ENCODE measurements at regions not wholly inside any gene's neighbourhood (a gene's known extent, or its start where the extent isn't known, plus 50 kb on each side); places are given as distances from the start of the nearest gene placed in this dataset.

- no peaks in the 10 kb centered on the region for H3K36me3 ChIP-seq (ENCODE audit: insufficient read depth, low read length)
- DNase-seq (ENCODE audit: low read depth, low spot score) = no peak
- H3K27ac ChIP-seq = no peak overlapping the region
- no peak for TF ChIP-seq FOXP2 (optimal IDR thresholded peaks at IDR 0.05; ENCODE audit: control extremely low read depth, extremely low read length, insufficient read depth)
- TF ChIP-seq POLR2AphosphoS5 (IDR thresholded peaks at IDR 0.05; ENCODE audit: borderline replicate concordance, low read depth, low read length) = no peak
- no peak for TF ChIP-seq EZH2 (IDR thresholded peaks at IDR 0.05)
- H3K4me3 ChIP-seq = no peak overlapping the region
- H3K9ac ChIP-seq (ENCODE audit: insufficient read length) = no peak overlapping the region
- H3K9me3 ChIP-seq (ENCODE audit: low read depth, low read length) = no peaks in the 10 kb centered on the region
These were observed 186.3 kb upstream of the ADCY2 start for GRCh38 chr5:7209658-7210057.

GRCh38 chr5:7210549-7210948 is 185.4 kb upstream of the ADCY2 start:
- Histone ChIP-seq H3K27ac (no peak overlapping the region), H3K9ac (ENCODE audit: insufficient read length) (no peak overlapping the region), H3K4me3 (no peak overlapping the region), H3K36me3 (ENCODE audit: insufficient read depth, low read length) (no peaks in the 10 kb centered on the region), H3K9me3 (ENCODE audit: low read depth, low read length) (no peaks in the 10 kb centered on the region)
- TF ChIP-seq EZH2 (IDR thresholded peaks at IDR 0.05) = no peak
- TF ChIP-seq POLR2AphosphoS5 (IDR thresholded peaks at IDR 0.05; ENCODE audit: borderline replicate concordance, low read depth, low read length) = no peak
- TF ChIP-seq FOXP2 (optimal IDR thresholded peaks at IDR 0.05; ENCODE audit: control extremely low read depth, extremely low read length, insufficient read depth) = no peak
- no peak for DNase-seq (ENCODE audit: low read depth, low spot score)

GRCh38 chr5:7213525-7213924 is 182.4 kb upstream of the ADCY2 start:
- H3K9me3 ChIP-seq (ENCODE audit: low read depth, low read length) = no peaks in the 10 kb centered on the region
- no peaks in the 10 kb centered on the region for H3K36me3 ChIP-seq (ENCODE audit: insufficient read depth, low read length)
- H3K27ac ChIP-seq = no peak overlapping the region
- no peak for DNase-seq (ENCODE audit: low read depth, low spot score)
- TF ChIP-seq POLR2AphosphoS5 (IDR thresholded peaks at IDR 0.05; ENCODE audit: borderline replicate concordance, low read depth, low read length) (no peak), EZH2 (IDR thresholded peaks at IDR 0.05) (no peak), FOXP2 (optimal IDR thresholded peaks at IDR 0.05; ENCODE audit: control extremely low read depth, extremely low read length, insufficient read depth) (no peak)
- H3K4me3 ChIP-seq = no peak overlapping the region
- no peak overlapping the region for H3K9ac ChIP-seq (ENCODE audit: insufficient read length)

GRCh38 chr5:7214906-7215416 is 181.0 kb upstream of the ADCY2 start:
- Histone ChIP-seq H3K9ac (ENCODE audit: insufficient read length) (no peak overlapping the region), H3K27ac (no peak overlapping the region), H3K9me3 (ENCODE audit: low read depth, low read length) (no peaks in the 10 kb centered on the region), H3K4me3 (no peak overlapping the region), H3K36me3 (ENCODE audit: insufficient read depth, low read length) (no peaks in the 10 kb centered on the region)
- no peak for DNase-seq (ENCODE audit: low read depth, low spot score)
- TF ChIP-seq POLR2AphosphoS5 (IDR thresholded peaks at IDR 0.05; ENCODE audit: borderline replicate concordance, low read depth, low read length) (no peak), EZH2 (IDR thresholded peaks at IDR 0.05) (no peak), FOXP2 (optimal IDR thresholded peaks at IDR 0.05; ENCODE audit: control extremely low read depth, extremely low read length, insufficient read depth) (no peak)

GRCh38 chr5:7218141-7218540 is 177.8 kb upstream of the ADCY2 start:
- DNase-seq (ENCODE audit: low read depth, low spot score) = no peak
- Histone ChIP-seq H3K4me3 (no peak overlapping the region), H3K9ac (ENCODE audit: insufficient read length) (no peak overlapping the region), H3K27ac (no peak overlapping the region), H3K36me3 (ENCODE audit: insufficient read depth, low read length) (no peaks in the 10 kb centered on the region), H3K9me3 (ENCODE audit: low read depth, low read length) (no peaks in the 10 kb centered on the region)
- no peak for TF ChIP-seq POLR2AphosphoS5 (IDR thresholded peaks at IDR 0.05; ENCODE audit: borderline replicate concordance, low read depth, low read length)
- TF ChIP-seq FOXP2 (optimal IDR thresholded peaks at IDR 0.05; ENCODE audit: control extremely low read depth, extremely low read length, insufficient read depth) = no peak
- no peak for TF ChIP-seq EZH2 (IDR thresholded peaks at IDR 0.05)

GRCh38 chr5:7220156-7220555 is 175.8 kb upstream of the ADCY2 start:
- H3K9me3 ChIP-seq (ENCODE audit: low read depth, low read length) = no peaks in the 10 kb centered on the region
- DNase-seq (ENCODE audit: low read depth, low spot score) = no peak
- H3K36me3 ChIP-seq (ENCODE audit: insufficient read depth, low read length) = no peaks in the 10 kb centered on the region
- no peak overlapping the region for H3K4me3 ChIP-seq
- H3K9ac ChIP-seq (ENCODE audit: insufficient read length) = no peak overlapping the region
- TF ChIP-seq EZH2 (IDR thresholded peaks at IDR 0.05) = no peak
- no peak for TF ChIP-seq POLR2AphosphoS5 (IDR thresholded peaks at IDR 0.05; ENCODE audit: borderline replicate concordance, low read depth, low read length)
- no peak for TF ChIP-seq FOXP2 (optimal IDR thresholded peaks at IDR 0.05; ENCODE audit: control extremely low read depth, extremely low read length, insufficient read depth)
- H3K27ac ChIP-seq = no peak overlapping the region

GRCh38 chr5:7221041-7221440 is 174.9 kb upstream of the ADCY2 start:
- DNase-seq (ENCODE audit: low read depth, low spot score) = no peak

GRCh38 chr5:7225826-7226225 is 170.1 kb upstream of the ADCY2 start:
- no peak for TF ChIP-seq EZH2 (IDR thresholded peaks at IDR 0.05)
- no peak for TF ChIP-seq FOXP2 (optimal IDR thresholded peaks at IDR 0.05; ENCODE audit: control extremely low read depth, extremely low read length, insufficient read depth)
- no peak for TF ChIP-seq POLR2AphosphoS5 (IDR thresholded peaks at IDR 0.05; ENCODE audit: borderline replicate concordance, low read depth, low read length)
- DNase-seq (ENCODE audit: low read depth, low spot score) = no peak
- H3K9me3 ChIP-seq (ENCODE audit: low read depth, low read length) = no peaks in the 10 kb centered on the region
- no peak overlapping the region for H3K27ac ChIP-seq
- H3K9ac ChIP-seq (ENCODE audit: insufficient read length) = no peak overlapping the region
- H3K36me3 ChIP-seq (ENCODE audit: insufficient read depth, low read length) = no peaks in the 10 kb centered on the region
- H3K4me3 ChIP-seq = no peak overlapping the region

More at GRCh38 chr5:7221041-7221440, 174.9 kb upstream of the ADCY2 start:
- Histone ChIP-seq H3K9me3 (ENCODE audit: low read depth, low read length) (no peaks in the 10 kb centered on the region), H3K36me3 (ENCODE audit: insufficient read depth, low read length) (no peaks in the 10 kb centered on the region), H3K9ac (ENCODE audit: insufficient read length) (no peak overlapping the region), H3K4me3 (no peak overlapping the region), H3K27ac (no peak overlapping the region)
- TF ChIP-seq POLR2AphosphoS5 (IDR thresholded peaks at IDR 0.05; ENCODE audit: borderline replicate concordance, low read depth, low read length) (no peak), EZH2 (IDR thresholded peaks at IDR 0.05) (no peak), FOXP2 (optimal IDR thresholded peaks at IDR 0.05; ENCODE audit: control extremely low read depth, extremely low read length, insufficient read depth) (no peak)

- H3K36me3 ChIP-seq (ENCODE audit: insufficient read depth, low read length) = no peaks in the 10 kb centered on the region
- no peak overlapping the region for H3K4me3 ChIP-seq
- no peak overlapping the region for H3K27ac ChIP-seq
- H3K9me3 ChIP-seq (ENCODE audit: low read depth, low read length) = no peaks in the 10 kb centered on the region
- TF ChIP-seq FOXP2 (optimal IDR thresholded peaks at IDR 0.05; ENCODE audit: control extremely low read depth, extremely low read length, insufficient read depth) = no peak
- no peak for TF ChIP-seq EZH2 (IDR thresholded peaks at IDR 0.05)
- TF ChIP-seq POLR2AphosphoS5 (IDR thresholded peaks at IDR 0.05; ENCODE audit: borderline replicate concordance, low read depth, low read length) = no peak
- DNase-seq (ENCODE audit: low read depth, low spot score) = no peak
- H3K9ac ChIP-seq (ENCODE audit: insufficient read length) = no peak overlapping the region
These were observed 153.7 kb upstream of the ADCY2 start for GRCh38 chr5:7242118-7242710.
